HG02884 (cell line): ENCODE measurements at regions not wholly inside any gene's neighbourhood (a gene's known extent, or its start where the extent isn't known, plus 50 kb on each side); places are given as distances from the start of the nearest gene placed in this dataset.

Experiments
- ATAC-seq: cut with Tn5 transposase; IDR thresholded peaks from one replicate; pipeline ENCODE4 v1.9.1; 2021; ENCODE audit warnings: mild to moderate bottlenecking, moderate library complexity; ENCODE audit not compliant: unreplicated experiment

DNA sequence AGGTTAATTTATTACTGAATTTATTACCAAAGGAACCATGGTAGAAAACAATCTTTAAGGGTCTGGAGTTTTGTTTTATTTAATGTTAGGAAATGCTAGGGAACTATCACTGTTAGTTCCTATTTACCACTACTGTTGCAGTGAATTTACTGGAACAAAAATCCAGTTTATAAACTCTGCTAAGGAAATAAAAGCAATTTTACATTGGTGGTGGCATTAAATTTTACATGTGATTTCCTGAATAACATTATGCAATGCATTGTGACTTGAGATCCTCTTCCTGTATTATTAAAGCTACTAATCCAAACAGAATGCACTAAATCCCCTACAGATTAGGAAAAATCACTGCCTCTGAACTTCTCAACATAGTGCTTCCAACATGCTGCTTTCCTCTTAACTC lies 599.5 kb upstream of the PTGER4 start:
- no peak for ATAC-seq

DNA sequence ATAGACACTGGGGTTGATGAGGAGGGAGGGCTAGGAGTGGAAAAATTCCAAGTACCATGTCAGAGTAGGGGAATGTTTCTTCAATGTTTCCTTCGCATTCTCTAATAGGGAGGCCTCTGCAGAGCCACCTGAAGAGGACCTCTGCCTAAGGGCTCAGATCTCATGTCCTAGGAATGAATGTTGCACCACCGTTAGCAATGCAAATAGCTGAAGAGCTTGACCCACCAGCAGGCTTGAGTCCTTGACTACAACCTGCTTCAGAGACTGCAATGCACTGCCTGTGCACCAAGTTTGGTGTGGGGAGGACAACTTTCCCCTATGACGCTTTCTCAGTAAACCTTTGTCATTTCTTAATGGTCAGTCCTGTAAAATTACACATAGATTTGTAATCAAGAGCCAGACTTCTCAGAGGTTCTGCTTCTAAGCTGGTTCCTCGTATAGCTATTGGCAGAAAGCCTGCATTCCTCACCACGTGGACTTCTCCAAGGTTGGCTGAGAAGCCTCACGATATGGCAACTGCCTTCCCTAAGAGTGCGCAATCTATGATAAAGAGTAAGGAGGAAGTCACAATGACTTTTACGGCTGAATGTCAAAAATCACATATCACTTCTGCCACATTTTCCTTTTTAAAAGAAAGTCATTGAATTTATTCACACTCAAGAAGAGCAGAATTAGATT lies 600.7 kb upstream of the PTGER4 start:
- no peak for ATAC-seq

DNA sequence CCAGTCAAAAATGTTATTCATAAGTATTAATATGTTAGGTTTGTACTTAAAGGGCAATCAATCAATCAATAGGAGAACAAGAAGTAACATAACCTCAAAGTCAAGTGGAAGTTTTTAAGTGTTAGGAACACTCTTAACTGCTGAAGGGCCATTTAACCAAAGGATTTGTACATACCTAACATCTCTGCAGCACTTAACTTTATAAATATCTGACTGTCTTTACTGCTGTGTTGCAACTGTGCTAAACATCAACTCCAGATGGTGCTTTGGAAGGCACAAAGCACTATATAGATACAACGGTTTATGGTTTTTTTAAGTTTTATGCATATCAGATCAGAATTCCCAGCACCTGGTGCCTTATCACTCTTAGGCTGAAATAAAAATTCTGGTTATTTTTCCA lies 604.9 kb upstream of the PTGER4 start:
- ATAC-seq = no peak

DNA sequence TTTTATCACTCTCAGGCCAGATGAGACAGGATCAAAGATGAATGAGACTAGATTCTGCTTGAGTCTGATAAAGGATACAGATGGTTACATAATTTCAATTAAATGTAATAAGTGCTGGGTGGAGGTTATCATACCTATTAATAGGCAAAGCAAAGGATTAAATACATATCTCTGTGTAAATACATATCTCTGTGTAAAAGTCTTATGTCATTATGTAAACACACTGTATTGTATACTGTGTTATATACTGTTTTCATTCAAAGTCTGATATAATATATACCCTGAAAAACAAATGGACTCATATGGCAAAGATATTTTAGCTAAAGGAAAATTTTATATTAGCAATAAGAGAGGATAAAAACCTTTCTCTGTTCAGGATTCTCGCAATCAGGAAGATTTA lies 605.8 kb upstream of the PTGER4 start:
- no peak for ATAC-seq

DNA sequence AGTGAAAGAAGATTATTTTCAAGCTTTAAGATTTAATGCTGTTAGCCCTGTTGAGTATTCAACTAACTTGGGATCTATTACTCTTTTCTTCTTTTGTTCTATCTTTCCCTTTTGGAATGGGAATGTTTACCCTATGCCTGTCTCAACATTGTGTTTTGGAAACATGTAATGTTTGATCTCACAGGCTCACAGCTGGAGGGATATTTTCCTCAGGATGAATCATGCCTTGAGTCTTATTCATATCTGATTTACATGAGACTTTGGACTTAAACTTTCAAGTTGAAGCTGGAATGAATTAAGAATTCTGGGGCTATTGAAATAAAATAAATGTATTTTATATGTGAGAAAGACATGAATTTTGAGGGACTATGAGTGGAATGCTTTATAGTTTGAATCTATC lies 607.8 kb upstream of the PTGER4 start:
- ATAC-seq = no peak

DNA sequence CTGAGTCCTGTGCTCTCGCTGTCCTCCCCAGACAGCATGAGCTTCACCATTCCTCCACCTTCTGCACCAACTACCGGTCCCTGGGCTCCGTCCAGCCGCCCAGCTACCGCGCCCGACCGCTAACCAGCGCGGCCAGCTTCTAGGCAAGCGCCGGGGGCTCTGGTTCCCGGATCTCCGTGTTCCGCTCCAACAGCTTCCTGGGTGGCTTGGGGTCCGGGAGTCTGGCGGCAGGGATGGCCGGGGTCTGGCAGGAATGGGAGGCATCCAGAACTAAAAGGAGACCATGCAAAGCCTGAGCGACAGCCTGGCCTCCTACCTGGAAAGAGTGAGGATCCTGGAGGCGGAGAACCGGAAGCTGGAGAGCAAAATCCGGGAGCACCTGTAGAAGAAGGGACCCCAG lies 613.1 kb upstream of the PTGER4 start:
- ATAC-seq = no peak

DNA sequence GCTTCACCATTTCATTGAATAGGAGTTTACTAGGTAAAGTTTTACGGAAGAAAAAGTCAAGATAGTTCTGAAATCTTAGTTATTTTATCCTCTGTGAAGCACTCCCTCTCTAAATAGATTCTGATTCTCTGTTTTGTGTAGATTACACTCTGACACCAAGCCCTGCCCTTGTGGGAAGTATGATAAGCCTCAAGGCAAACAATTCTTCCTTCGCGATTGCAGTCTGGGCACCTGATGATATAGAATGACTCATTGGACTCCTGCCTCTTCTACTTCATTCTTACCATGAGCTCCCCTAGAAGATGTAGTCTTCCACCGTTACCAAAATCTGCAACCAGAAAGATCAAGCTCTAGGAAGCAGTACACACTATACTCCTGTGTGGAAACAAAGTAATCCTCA lies 626.9 kb upstream of the PTGER4 start:
- no peak for ATAC-seq

DNA sequence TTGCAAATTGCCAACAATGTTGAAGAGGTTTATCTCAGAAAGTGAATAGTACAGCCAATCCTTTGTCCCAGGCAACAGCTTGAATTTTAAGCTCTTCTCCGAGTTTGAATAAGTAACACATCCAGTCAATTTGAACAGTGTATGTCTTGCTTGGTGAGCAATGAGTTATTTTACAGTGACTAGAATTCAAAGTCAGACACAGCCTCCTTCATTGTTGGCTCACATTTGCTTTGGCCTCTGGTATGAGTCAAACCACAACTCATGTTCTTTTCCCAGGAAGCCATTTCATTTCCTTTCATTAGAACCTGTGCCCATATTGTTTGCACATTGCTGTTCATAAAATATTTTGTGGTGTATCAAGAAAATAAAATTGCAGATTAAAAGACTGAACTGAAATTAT lies 622.0 kb upstream of the DAB2 start:
- ATAC-seq = no peak

DNA sequence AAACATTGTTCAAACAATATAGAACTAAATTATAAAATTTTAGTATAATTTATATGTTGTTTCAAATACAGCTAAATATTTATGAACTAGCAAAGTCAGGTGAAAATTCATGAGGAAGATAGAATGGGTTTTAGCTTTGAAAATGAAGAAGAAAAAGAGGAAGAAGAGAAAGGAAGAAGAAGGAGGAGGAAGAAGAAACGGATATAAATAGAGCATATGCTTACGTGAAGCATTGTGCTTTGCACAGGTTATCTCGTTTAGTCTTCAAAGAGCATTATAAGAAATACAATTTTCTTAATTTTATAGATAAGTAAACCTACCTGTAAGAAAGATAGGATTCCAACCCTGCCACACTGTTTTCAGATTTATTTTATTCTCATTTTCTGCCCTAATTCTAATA lies 620.6 kb upstream of the DAB2 start:
- no peak for ATAC-seq

DNA sequence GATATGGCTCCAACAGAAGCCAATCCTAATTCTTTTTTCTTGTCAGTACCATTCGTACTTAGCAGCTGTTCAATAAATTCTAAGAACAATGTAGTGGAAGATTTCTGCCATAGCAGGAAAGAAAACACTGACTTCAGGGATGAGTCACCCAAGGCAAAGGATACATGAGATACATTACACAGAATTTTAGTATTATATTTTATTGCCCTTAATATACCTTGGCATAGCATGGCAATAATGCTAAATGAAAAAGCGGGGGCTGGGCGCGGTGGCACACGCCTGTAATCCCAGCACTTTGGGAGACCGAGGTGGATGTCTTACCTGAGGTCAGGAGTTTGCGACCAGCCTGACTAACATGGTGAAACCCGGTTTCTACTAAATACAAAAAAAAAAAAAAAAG lies 619.1 kb upstream of the DAB2 start:
- ATAC-seq = no peak

DNA sequence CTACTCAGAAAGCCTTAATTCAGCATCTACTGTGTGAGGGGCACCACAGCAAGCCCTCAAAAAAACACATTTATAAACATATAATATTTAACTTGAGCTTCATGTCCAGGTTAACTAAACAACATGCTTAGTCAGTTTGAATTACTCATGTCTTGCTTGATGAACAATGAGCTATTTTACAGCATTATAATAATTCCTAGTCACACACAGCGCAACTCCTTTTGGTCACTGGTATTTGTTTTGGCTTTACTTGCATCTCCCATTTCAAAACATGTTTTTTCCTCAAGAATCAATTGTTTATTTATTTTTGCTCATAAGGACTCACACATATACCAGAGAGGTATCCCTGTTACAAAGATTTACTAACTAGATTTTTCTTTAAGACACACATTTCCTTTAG lies 616.7 kb upstream of the DAB2 start:
- no peak for ATAC-seq

DNA sequence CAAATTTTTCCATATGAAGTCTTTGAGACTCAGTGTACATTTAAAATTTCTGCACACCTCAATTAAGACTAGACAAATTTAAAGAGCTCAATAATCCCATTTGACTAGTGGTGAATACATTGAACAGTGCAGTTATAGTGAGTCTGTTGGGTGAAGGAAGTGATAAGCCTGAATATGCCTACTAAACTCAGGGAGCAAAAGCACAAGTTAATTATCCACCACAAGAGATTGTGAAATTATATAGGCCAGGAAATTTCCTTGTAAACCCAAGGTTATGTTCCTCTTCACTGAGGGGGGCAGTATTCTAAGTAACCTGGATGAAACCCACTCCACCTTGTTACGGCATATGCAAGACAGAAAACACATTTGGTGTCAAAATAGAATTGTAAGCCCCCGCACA lies 612.9 kb upstream of the DAB2 start:
- no peak for ATAC-seq

DNA sequence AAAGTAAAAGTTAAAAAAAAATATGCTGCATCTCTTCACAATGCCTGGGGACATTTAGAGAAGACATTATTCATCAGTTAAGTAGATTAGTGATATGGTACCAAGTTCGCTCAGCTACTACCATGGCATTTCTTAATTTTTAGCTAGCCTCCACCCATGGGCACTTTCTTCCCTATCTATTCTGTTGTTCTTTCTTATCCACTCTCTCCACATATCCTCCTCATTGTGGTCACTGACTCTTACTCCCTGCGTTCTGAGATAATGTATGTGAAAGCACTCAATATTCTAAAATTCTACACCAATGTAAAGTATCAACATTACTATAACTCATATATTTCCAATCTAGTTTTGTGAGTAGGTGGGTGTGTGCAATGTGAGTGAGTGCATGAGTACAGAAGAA lies 609.7 kb upstream of the DAB2 start:
- no peak for ATAC-seq

DNA sequence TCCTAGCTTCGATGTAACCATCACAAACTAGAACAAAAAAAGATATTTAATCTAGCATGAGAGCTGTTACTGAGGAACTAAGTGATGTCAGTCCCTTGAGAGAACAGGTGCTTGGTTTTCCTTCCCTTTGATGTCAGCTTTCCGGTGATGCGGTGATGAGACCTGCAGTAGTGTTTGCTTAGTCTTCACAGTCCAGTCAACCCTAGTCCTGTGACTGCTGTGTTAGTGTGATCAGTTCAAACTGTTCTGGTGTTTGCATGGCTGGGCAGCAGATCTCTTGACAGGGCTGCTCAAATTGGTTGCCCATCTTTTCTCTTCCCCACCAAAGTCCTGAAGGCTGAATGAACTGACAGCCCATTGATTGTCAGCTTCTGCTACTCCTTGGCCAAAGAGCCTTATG lies 608.6 kb upstream of the DAB2 start:
- no peak for ATAC-seq

DNA sequence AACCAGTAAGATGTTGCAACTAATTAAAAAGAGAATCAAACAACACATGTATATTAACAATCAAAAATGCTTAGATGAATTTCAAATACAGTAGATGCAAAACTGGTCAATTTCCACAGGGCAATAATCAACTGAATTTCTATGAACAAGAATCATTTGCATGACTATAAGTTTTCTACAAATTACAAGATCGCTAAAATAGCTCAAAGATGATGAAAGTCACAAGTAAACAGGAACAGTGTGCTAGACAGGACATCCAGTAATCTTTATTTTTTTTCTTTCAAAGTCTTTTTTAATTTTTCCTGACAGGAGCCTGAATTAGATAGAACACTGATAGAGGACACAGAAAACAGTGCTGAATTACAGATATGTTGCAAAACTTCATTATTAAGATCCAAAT lies 608.2 kb upstream of the DAB2 start:
- ATAC-seq = no peak

DNA sequence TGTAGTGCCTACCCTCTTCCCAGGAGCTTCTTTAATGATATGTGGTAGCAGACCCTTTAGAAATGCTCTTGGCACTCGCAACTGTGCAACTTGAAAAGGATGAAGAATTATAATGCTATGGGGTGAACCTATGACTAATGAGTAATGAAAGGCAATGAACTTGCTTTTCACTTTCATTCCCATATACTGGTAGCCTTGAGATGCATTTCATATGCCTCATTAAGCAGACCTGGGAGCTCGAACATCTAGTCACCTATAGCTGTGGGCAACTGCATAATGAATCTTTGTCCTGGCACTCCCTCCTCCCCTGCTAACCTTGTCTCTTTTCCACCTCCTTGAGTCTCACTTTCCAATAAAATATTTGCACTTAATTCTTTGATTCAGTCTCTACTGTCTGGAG lies 605.9 kb upstream of the DAB2 start:
- no peak for ATAC-seq

DNA sequence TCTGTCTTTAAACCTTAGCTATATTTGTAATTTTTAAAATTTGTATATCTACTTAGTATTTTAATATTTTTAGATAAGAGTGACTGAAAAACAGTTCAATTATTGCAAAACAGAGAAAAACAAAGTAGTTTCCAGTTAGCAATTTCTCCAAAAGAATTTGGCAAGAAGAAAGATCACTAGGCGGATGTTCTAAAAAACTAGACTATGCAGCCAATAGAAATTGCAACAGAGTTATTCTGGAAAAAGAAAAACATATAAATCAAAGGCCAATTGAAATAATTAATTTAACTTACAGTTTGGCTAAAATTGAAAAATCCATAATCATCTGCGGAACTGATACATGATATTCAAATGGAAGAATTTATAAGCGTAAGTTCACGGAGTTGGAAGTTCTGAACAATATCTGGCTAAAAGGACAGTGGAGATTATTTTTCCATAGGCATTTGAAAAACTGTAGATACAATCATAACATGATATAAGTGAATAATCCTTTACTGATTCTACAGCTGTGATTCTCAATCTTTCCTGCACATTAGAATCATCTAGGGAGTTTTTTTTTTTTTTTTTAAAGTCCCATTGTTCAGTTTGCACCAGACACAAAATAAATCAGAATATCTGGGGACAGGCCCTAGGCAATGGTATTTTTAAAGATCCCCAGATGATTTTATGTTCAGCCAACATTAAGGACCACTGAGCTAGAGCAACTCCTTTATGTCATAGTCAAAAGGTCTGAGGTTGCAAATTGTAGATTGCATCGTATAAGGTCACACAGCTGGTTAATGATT lies 605.1 kb upstream of the DAB2 start:
- no peak for ATAC-seq

DNA sequence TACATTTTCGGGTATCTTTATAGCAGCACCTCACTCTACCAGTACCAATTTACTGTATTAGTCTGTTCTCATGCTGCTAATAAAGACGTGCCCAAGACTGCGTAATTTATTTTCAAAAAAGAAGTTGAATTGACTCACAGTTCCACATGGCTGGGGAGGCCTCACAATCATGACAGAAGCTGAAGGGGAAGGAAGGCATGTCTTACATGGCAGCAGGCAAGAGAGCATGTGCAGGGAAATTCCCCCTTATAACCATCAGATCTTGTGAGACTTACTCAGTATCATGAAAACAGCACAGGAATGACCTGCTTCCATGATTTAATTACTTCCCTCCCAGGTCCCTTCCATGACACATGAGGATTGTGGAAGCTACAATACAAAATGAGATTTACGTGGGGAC lies 602.6 kb upstream of the DAB2 start:
- ATAC-seq = no peak

DNA sequence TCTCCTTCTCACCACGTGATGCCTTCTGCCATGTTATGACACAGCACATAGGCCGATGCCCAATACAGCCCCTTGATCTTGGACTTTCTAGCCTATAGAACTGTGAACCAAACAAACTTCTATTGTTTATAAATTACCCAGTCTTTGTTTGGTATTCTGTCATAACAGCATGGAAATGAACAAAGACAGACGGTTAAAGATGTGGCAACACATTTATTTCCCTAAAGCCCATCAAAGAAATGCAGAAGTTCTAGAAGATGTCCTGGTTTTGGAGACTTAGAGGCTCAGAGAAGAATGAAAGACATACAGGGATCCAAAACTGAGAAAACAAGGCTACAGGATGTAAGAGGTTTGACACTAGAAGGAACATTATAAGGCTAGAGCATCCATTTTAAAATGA lies 600.8 kb upstream of the DAB2 start:
- ATAC-seq = no peak

DNA sequence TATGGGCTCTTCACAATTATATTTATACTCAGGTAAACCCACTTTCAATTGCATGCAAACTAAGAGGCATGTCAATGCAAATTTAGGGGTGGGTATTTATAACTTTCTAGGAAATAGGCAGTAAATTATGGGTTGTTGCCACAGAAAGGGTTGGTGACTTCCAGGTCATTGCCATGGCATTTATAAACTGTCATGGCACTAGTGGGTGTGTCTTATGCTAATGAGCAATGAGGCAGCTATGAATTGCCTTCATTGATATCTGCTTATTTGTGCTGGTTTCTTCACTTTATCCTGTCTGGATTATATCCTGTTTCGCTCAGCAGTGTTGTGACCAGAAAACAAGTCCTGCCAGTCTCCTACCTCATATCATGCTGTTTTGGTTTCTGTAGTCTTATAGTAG lies 597.3 kb upstream of the DAB2 start:
- ATAC-seq = no peak

DNA sequence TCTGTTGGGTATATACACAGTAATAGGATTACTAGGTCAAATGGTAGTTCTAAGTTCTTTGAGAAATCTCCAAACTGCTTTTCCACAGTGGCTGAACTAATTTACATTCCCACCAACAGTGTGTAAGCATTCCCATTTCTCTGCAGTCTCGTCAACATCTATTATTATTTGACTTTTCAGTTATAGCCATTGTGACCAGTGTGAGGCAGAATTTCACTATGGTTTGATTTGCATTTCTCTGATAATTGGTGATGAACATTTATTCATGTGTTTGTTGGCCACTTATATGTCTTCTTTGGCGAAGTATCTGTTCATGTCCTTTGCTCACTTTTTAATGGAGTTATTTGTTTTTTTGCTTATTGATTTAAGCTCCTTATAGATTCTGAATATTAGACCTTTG lies 596.2 kb upstream of the DAB2 start:
- ATAC-seq = no peak

DNA sequence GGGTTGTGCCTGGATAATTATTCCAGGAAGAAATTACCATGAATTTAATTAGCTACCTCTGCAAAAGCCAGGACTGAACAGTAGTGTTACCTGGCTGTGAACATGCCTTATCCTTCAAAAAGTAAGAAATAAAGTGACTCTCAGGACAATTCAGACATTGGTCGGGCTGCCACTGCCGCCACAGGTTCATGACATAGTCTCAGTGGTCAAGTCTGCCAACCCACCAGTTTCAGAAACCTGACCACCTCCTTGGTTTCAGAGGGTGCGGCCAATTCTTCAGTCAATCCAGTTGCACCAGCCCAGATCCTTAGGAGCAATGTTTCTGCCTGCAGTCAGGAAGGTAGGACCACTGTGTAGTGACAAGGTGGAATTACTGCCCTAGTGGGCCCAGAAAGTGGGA lies 593.1 kb upstream of the DAB2 start:
- ATAC-seq = no peak

DNA sequence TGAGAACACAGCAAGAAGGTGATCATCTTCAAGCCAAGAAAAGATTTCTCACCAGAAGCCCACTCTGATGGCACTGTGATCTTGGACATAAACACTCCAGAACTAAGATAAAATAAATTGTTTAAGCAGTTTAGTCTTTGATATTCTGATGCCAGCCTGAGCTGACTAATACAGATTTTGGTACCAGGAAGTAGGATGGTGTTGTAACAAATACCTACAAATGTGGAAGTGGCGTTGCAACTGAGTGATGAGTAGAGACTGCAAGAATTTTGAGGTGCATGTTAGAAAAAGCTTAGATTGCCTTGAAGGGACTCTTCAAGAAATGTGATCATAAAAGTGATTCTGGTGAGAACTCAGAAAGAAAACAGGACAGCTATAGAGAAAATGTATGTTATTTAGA lies 592.4 kb upstream of the DAB2 start:
- no peak for ATAC-seq
